ENCODE measurements at regions not wholly inside any gene's neighbourhood (a gene's known extent, or its start where the extent isn't known, plus 50 kb on each side); places are given as distances from the start of the nearest gene placed in this dataset.

DNA sequence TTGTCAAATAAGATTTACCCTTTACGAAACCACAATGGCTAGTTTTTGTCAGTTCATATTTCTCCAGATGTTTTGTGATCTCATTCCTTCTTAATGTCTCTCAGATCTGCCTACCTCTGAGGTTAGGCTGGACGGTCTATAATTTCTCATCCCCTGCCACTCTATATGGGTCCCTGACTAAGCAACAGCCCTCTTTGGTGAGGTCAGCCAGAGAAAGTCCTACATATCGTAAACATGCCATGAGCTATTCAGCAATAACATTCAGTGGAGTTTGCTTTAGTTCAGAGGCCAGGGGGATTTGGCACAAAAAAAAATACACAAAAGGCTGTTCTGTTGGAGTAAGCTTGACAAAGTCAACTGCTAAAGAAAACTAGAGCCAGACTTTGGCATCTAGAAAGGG, 192.1 kb upstream of the NCKAP5 start:
- TF ChIP-seq POLR2A (IDR thresholded peaks at IDR 0.05; ENCODE audit: low read depth) (no peak), EP300 (IDR thresholded peaks at IDR 0.05) (no peak), POLR2AphosphoS5 (IDR thresholded peaks at IDR 0.05) (no peak)
- TF ChIP-seq, protein P1, sequence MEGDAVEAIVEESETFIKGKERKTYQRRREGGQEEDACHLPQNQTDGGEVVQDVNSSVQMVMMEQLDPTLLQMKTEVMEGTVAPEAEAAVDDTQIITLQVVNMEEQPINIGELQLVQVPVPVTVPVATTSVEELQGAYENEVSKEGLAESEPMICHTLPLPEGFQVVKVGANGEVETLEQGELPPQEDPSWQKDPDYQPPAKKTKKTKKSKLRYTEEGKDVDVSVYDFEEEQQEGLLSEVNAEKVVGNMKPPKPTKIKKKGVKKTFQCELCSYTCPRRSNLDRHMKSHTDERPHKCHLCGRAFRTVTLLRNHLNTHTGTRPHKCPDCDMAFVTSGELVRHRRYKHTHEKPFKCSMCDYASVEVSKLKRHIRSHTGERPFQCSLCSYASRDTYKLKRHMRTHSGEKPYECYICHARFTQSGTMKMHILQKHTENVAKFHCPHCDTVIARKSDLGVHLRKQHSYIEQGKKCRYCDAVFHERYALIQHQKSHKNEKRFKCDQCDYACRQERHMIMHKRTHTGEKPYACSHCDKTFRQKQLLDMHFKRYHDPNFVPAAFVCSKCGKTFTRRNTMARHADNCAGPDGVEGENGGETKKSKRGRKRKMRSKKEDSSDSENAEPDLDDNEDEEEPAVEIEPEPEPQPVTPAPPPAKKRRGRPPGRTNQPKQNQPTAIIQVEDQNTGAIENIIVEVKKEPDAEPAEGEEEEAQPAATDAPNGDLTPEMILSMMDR (IDR thresholded peaks at IDR 0.05): no peak

All from esophagus muscularis mucosa (tissue), 4 donors.